GM12872 (cell line): ENCODE measurements at regions not wholly inside any gene's neighbourhood (a gene's known extent, or its start where the extent isn't known, plus 50 kb on each side); places are given as distances from the start of the nearest gene placed in this dataset.

Experiments
- CTCF ChIP-seq: IDR thresholded peaks from 3 replicates; pipeline ENCODE4 v1.5.1; 2011; ENCODE audit warnings: low read depth, mild to moderate bottlenecking, low read length, moderate library complexity; ENCODE audit not compliant: insufficient read depth

- TF ChIP-seq CTCF = no peak
Observed at GRCh38 chr3:151992326-151993041, 119.0 kb downstream of the SUCNR1 start.

- TF ChIP-seq CTCF = no peak
Observed at GRCh38 chr3:151995091-151995490, 121.6 kb downstream of the SUCNR1 start.

- no peak for TF ChIP-seq CTCF
Observed at GRCh38 chr3:151998744-151999143, 125.3 kb downstream of the SUCNR1 start.

- no peak for TF ChIP-seq CTCF
Observed at GRCh38 chr3:151999936-152000335, 126.5 kb downstream of the SUCNR1 start.

GRCh38 chr3:152011812-152012735 is 138.6 kb downstream of the SUCNR1 start:
- TF ChIP-seq CTCF = no peak

- no peak for TF ChIP-seq CTCF
Observed at GRCh38 chr3:152019508-152019907, 146.1 kb downstream of the SUCNR1 start.

- TF ChIP-seq CTCF = no peak
Observed at GRCh38 chr3:152021951-152022461, 148.6 kb downstream of the SUCNR1 start.
